Adrenal gland (tissue), 9 donors: ENCODE measurements at regions not wholly inside any gene's neighbourhood (a gene's known extent, or its start where the extent isn't known, plus 50 kb on each side); places are given as distances from the start of the nearest gene placed in this dataset.

Source experiments
- DNase-seq, 7 donors: peaks; one replicate each; pipeline ENCODE4 v3.0.0-alpha.2; 2019 to 2020
- H3K27ac ChIP-seq, 5 donors: fragments of 200-600 bp; sonication (generic) in 4 of 5; 1 replicate in 3 of 5; 2 replicates in 2 of 5; pipeline versions ENCODE4 v1.5.1 to v1.8.0; 2016 to 2020; ENCODE audit warnings: mild to moderate bottlenecking in 1 of 5
- H3K27me3 ChIP-seq: fragments of 200-600 bp; 2 replicates; pipeline ENCODE4 v1.8.0; 2021
- H3K36me3 ChIP-seq, 2 donors: fragments of 200-600 bp; replicated peaks in 1 of 2; 1 replicate in 1 of 2; 2 replicates in 1 of 2; pipeline versions ENCODE4 v1.5.1 to v1.8.0; 2018 to 2022
- H3K4me1 ChIP-seq, 2 donors: fragments of 200-600 bp; replicated peaks in 1 of 2; 1 replicate in 1 of 2; 2 replicates in 1 of 2; pipeline versions ENCODE4 v1.5.1 to v1.8.0; 2018 to 2021
- H3K4me3 ChIP-seq, 4 donors: fragments of 200-600 bp; sonication (generic) in 3 of 4; one replicate each; pipeline ENCODE4 v1.5.1; 2016 to 2018
- H3K9me3 ChIP-seq, 3 donors: fragments of 200-600 bp; sonication (generic) in 1 of 3; replicated peaks in 1 of 3; 1 replicate in 2 of 3; 2 replicates in 1 of 3; pipeline versions ENCODE4 v1.5.1 to v1.8.0; 2016 to 2021
- CTCF ChIP-seq, 6 experiments: fragments of 450-650 bp in 4 of 6; fragments of 200-600 bp in 2 of 6; sonication (generic) in 1 of 6; IDR thresholded peaks; 1 replicate in 5 of 6; 2 replicates in 1 of 6; pipeline versions ENCODE4 v1.5.1 to v1.8.0; 2016 to 2021; ENCODE audit warnings: antibody characterized with exemption in 6 of 6, mild to moderate bottlenecking in 2 of 6, moderate library complexity in 1 of 6
- POLR2A ChIP-seq, 2 donors: fragments of 450-650 bp; IDR thresholded peaks; one replicate each; pipeline ENCODE4 v1.6.1; 2017; ENCODE audit warnings: antibody characterized with exemption in 2 of 2, mild to moderate bottlenecking in 2 of 2, moderate library complexity in 1 of 2
- WGBS, 4 donors: extraction: QIAGEN DNeasy Blood & Tissue Kit in 2 of 4; methylation state at CpG; one replicate each; pipeline versions ENCODE4 v1.1.5 to v1.1.7; 2013 to 2017; 5-methylcytosine and 5-hydroxymethylcytosine counted together
- intact Hi-C, 2 donors: fragments of 100-400 bp; cut with DNase I; formaldehyde crosslinking; loops; one replicate each; pipeline versions ENCODE4 v1.14.1 to v1.15.0; 2022 to 2023
- donor health status: healthy with polysubstance abuse.
- donor health status: Bipolar disorder and iron deficiency.
- donor health status: DM: yes; HTN: yes; CAD: no.
- donor health status: DM: no; HTN: no; CAD: no.
- donor health status: DM: no; HTN: no; CAD: no.

- H3K27me3 ChIP-seq, result no peaks in the 10 kb centered on the region
- intact Hi-C loops, result no loop called here
- TF ChIP-seq POLR2A (IDR thresholded peaks at IDR 0.05), result no peak
- no peak for TF ChIP-seq CTCF (IDR thresholded peaks at IDR 0.05)
- H3K9me3 ChIP-seq, result no peaks in the 10 kb centered on the region
- 85 to 96% (median 88%) methylated on average over 3 of the region's 3 CpGs for WGBS, 4 donors
- peak in 1 of 7 donors; percentile 10 for DNase-seq
- peaks cover 6 to 30% of the 10 kb centered on the region in 2 donors for H3K4me1 ChIP-seq
- no peak overlapping the region for H3K4me3 ChIP-seq
- peak overlapping the region in 2 of 5 donors; percentile 66 to 86 for H3K27ac ChIP-seq
- no peaks in the 10 kb centered on the region for H3K36me3 ChIP-seq
These were observed 174.0 kb downstream of the ZFP36L2 start for GRCh38 chr2:43052204-43052943.

- Histone ChIP-seq H3K36me3 (no peaks in the 10 kb centered on the region), H3K9me3 (no peaks in the 10 kb centered on the region), H3K4me3 (no peak overlapping the region), H3K27ac (peak overlapping the region; percentile 48 to 86 (median 60)), H3K4me1 (peaks cover 14 to 33% of the 10 kb centered on the region in 2 donors), H3K27me3 (no peaks in the 10 kb centered on the region)
- intact Hi-C loops, result no loop called here
- DNase-seq, result peak in 6 of 7 donors; percentile 73 to 84 (median 80)
- TF ChIP-seq POLR2A (IDR thresholded peaks at IDR 0.05) (peak in 1 of 2 donors; percentile 44), CTCF (IDR thresholded peaks at IDR 0.05) (no peak)
- WGBS, 4 donors, result 40 to 57% (median 45%) methylated on average over 8 of the region's 8 CpGs
These were observed 175.1 kb downstream of the ZFP36L2 start for GRCh38 chr2:43051338-43051737.

GRCh38 chr2:43050866-43051265, 175.5 kb downstream of the ZFP36L2 start:
- intact Hi-C loops, result no loop called here
- 33 to 58% (median 53%) methylated on average over 5 of the region's 5 CpGs for WGBS, 4 donors
- no peaks in the 10 kb centered on the region for H3K9me3 ChIP-seq
- no peak for TF ChIP-seq CTCF (IDR thresholded peaks at IDR 0.05)
- TF ChIP-seq POLR2A (IDR thresholded peaks at IDR 0.05), result no peak
- H3K36me3 ChIP-seq, result no peaks in the 10 kb centered on the region
- DNase-seq, result peak in 5 of 7 donors; percentile 56 to 73 (median 60)
- no peak overlapping the region for H3K4me3 ChIP-seq
- H3K27me3 ChIP-seq, result no peaks in the 10 kb centered on the region
- H3K27ac ChIP-seq, result peak overlapping the region; percentile 48 to 86 (median 60)
- H3K4me1 ChIP-seq, result peaks cover 17 to 38% of the 10 kb centered on the region in 2 donors

GRCh38 chr2:43049836-43050801, 176.3 kb downstream of the ZFP36L2 start:
- Histone ChIP-seq H3K4me3 (no peak overlapping the region), H3K9me3 (no peaks in the 10 kb centered on the region), H3K27me3 (no peaks in the 10 kb centered on the region), H3K36me3 (no peaks in the 10 kb centered on the region), H3K4me1 (peaks cover 13 to 34% of the 10 kb centered on the region in 2 donors), H3K27ac (peak overlapping the region in 4 of 5 donors; percentile 48 to 86 (median 63))
- peak in 1 of 7 donors; percentile 23 for DNase-seq
- intact Hi-C loops, result no loop called here
- TF ChIP-seq POLR2A (IDR thresholded peaks at IDR 0.05) (no peak), CTCF (IDR thresholded peaks at IDR 0.05) (no peak)
- WGBS, 4 donors, result 78 to 85% (median 82%) methylated on average over 11 to 18 of the region's 18 CpGs
